ENCODE measurements at regions not wholly inside any gene's neighbourhood (a gene's known extent, or its start where the extent isn't known, plus 50 kb on each side); places are given as distances from the start of the nearest gene placed in this dataset.

- Histone ChIP-seq H3K18ac (ENCODE audit: low read length) (no peak overlapping the region), H3K79me2 (ENCODE audit: control insufficient read depth, insufficient read depth, low read length, poor library complexity) (no peaks in the 10 kb centered on the region), H2BK12ac (ENCODE audit: low read length) (no peak overlapping the region), H3K23ac (ENCODE audit: low read length) (no peak overlapping the region), H3K14ac (ENCODE audit: low read length) (no peak overlapping the region), H3K27ac (ENCODE audit: low read depth, low read length) (no peak overlapping the region), H3K27me3 (ENCODE audit: insufficient read depth, low read length) (no peaks in the 10 kb centered on the region), H2AFZ (ENCODE audit: insufficient read depth, low read length, poor library complexity) (no peak overlapping the region), H2AK5ac (ENCODE audit: low read length) (no peak overlapping the region), H4K91ac (ENCODE audit: low read depth, low read length) (no peak overlapping the region), H3K4me3 (ENCODE audit: low read depth, low read length) (no peak overlapping the region), H2BK120ac (ENCODE audit: insufficient read depth, low read length, poor library complexity) (no peak overlapping the region), H4K8ac (ENCODE audit: low read depth, low read length) (no peak overlapping the region), H4K12ac (ENCODE audit: low read depth, low read length) (no peak overlapping the region), H3K9ac (ENCODE audit: low read length) (no peak overlapping the region), H3K4me2 (ENCODE audit: low read length) (no peak overlapping the region), H3K36me3 (ENCODE audit: control insufficient read depth in 1 of 2, insufficient read depth in 2 of 2, low read length in 2 of 2) (no peaks in the 10 kb centered on the region), H3K4me1 (ENCODE audit: control insufficient read depth in 1 of 2, insufficient read depth in 2 of 2, low read length in 2 of 2) (no peaks in the 10 kb centered on the region), H3K79me1 (ENCODE audit: low read length) (no peaks in the 10 kb centered on the region), H2BK5ac (ENCODE audit: low read depth, low read length, poor library complexity) (no peak overlapping the region), H3K9me3 (ENCODE audit: insufficient read depth, low read depth, low read length) (no peaks in the 10 kb centered on the region), H3K4ac (ENCODE audit: low read depth, low read length) (no peak overlapping the region)
- WGBS (ENCODE audit: extremely low coverage, insufficient coverage, insufficient read length): no CpG with 5 or more reads among the region's 3 CpGs
- no peak for DNase-seq
Observed at GRCh38 chr6:82078286-82078908, 169.1 kb downstream of the IBTK start.

GRCh38 chr6:82076916-82077315, 170.6 kb downstream of the IBTK start:
- Histone ChIP-seq H3K79me1 (ENCODE audit: low read length) (no peaks in the 10 kb centered on the region), H2BK12ac (ENCODE audit: low read length) (no peak overlapping the region), H2BK120ac (ENCODE audit: insufficient read depth, low read length, poor library complexity) (no peak overlapping the region), H2BK5ac (ENCODE audit: low read depth, low read length, poor library complexity) (no peak overlapping the region), H3K23ac (ENCODE audit: low read length) (no peak overlapping the region), H3K18ac (ENCODE audit: low read length) (no peak overlapping the region), H3K9me3 (ENCODE audit: insufficient read depth, low read depth, low read length) (no peaks in the 10 kb centered on the region), H3K27me3 (ENCODE audit: insufficient read depth, low read length) (no peaks in the 10 kb centered on the region), H2AK5ac (ENCODE audit: low read length) (no peak overlapping the region), H4K8ac (ENCODE audit: low read depth, low read length) (no peak overlapping the region), H3K4ac (ENCODE audit: low read depth, low read length) (no peak overlapping the region), H3K79me2 (ENCODE audit: control insufficient read depth, insufficient read depth, low read length, poor library complexity) (no peaks in the 10 kb centered on the region), H2AFZ (ENCODE audit: insufficient read depth, low read length, poor library complexity) (no peak overlapping the region), H3K36me3 (ENCODE audit: control insufficient read depth in 1 of 2, insufficient read depth in 2 of 2, low read length in 2 of 2) (no peaks in the 10 kb centered on the region), H3K4me3 (ENCODE audit: low read depth, low read length) (no peak overlapping the region), H3K4me2 (ENCODE audit: low read length) (no peak overlapping the region), H3K27ac (ENCODE audit: low read depth, low read length) (no peak overlapping the region), H3K9ac (ENCODE audit: low read length) (no peak overlapping the region), H3K14ac (ENCODE audit: low read length) (no peak overlapping the region), H4K91ac (ENCODE audit: low read depth, low read length) (no peak overlapping the region), H3K4me1 (ENCODE audit: control insufficient read depth in 1 of 2, insufficient read depth in 2 of 2, low read length in 2 of 2) (no peaks in the 10 kb centered on the region), H4K12ac (ENCODE audit: low read depth, low read length) (no peak overlapping the region)
- WGBS (ENCODE audit: extremely low coverage, insufficient coverage, insufficient read length): no CpG with 5 or more reads among the region's 1 CpG
- DNase-seq: no peak

- Histone ChIP-seq H2BK5ac (ENCODE audit: low read depth, low read length, poor library complexity) (no peak overlapping the region), H2AK5ac (ENCODE audit: low read length) (no peak overlapping the region), H2BK12ac (ENCODE audit: low read length) (no peak overlapping the region), H3K4me3 (ENCODE audit: low read depth, low read length) (no peak overlapping the region), H3K23ac (ENCODE audit: low read length) (no peak overlapping the region), H4K8ac (ENCODE audit: low read depth, low read length) (no peak overlapping the region), H3K18ac (ENCODE audit: low read length) (no peak overlapping the region), H3K9ac (ENCODE audit: low read length) (peak overlapping the region; percentile 63), H4K91ac (ENCODE audit: low read depth, low read length) (no peak overlapping the region), H3K4ac (ENCODE audit: low read depth, low read length) (no peak overlapping the region), H3K79me2 (ENCODE audit: control insufficient read depth, insufficient read depth, low read length, poor library complexity) (no peaks in the 10 kb centered on the region), H3K9me3 (ENCODE audit: insufficient read depth, low read depth, low read length) (no peaks in the 10 kb centered on the region), H3K36me3 (ENCODE audit: control insufficient read depth in 1 of 2, insufficient read depth in 2 of 2, low read length in 2 of 2) (no peaks in the 10 kb centered on the region), H3K4me1 (ENCODE audit: control insufficient read depth in 1 of 2, insufficient read depth in 2 of 2, low read length in 2 of 2) (no peaks in the 10 kb centered on the region), H4K12ac (ENCODE audit: low read depth, low read length) (no peak overlapping the region), H2AFZ (ENCODE audit: insufficient read depth, low read length, poor library complexity) (no peak overlapping the region), H3K27ac (ENCODE audit: low read depth, low read length) (no peak overlapping the region), H3K4me2 (ENCODE audit: low read length) (no peak overlapping the region), H3K27me3 (ENCODE audit: insufficient read depth, low read length) (no peaks in the 10 kb centered on the region), H2BK120ac (ENCODE audit: insufficient read depth, low read length, poor library complexity) (no peak overlapping the region), H3K14ac (ENCODE audit: low read length) (no peak overlapping the region), H3K79me1 (ENCODE audit: low read length) (no peaks in the 10 kb centered on the region)
- no CpG with 5 or more reads among the region's 2 CpGs for WGBS (ENCODE audit: extremely low coverage, insufficient coverage, insufficient read length)
- no peak for DNase-seq
Observed at GRCh38 chr6:82074556-82074955, 173.0 kb downstream of the IBTK start.

- no peak overlapping the region for H3K18ac ChIP-seq (ENCODE audit: low read length)
- no peak overlapping the region for H2BK5ac ChIP-seq (ENCODE audit: low read depth, low read length, poor library complexity)
- no peaks in the 10 kb centered on the region for H3K79me2 ChIP-seq (ENCODE audit: control insufficient read depth, insufficient read depth, low read length, poor library complexity)
- no peaks in the 10 kb centered on the region for H3K27me3 ChIP-seq (ENCODE audit: insufficient read depth, low read length)
- H3K36me3 ChIP-seq (ENCODE audit: control insufficient read depth in 1 of 2, insufficient read depth in 2 of 2, low read length in 2 of 2): no peaks in the 10 kb centered on the region
- no peak overlapping the region for H3K4me2 ChIP-seq (ENCODE audit: low read length)
- H3K4ac ChIP-seq (ENCODE audit: low read depth, low read length): no peak overlapping the region
- no peak overlapping the region for H2BK12ac ChIP-seq (ENCODE audit: low read length)
- H4K91ac ChIP-seq (ENCODE audit: low read depth, low read length): no peak overlapping the region
- no peak overlapping the region for H3K23ac ChIP-seq (ENCODE audit: low read length)
- H3K4me1 ChIP-seq (ENCODE audit: control insufficient read depth in 1 of 2, insufficient read depth in 2 of 2, low read length in 2 of 2): no peaks in the 10 kb centered on the region
- no peak overlapping the region for H3K27ac ChIP-seq (ENCODE audit: low read depth, low read length)
- H4K12ac ChIP-seq (ENCODE audit: low read depth, low read length): no peak overlapping the region
- no peak overlapping the region for H3K14ac ChIP-seq (ENCODE audit: low read length)
- no peak overlapping the region for H4K8ac ChIP-seq (ENCODE audit: low read depth, low read length)
- no peak for DNase-seq
- no peak overlapping the region for H2BK120ac ChIP-seq (ENCODE audit: insufficient read depth, low read length, poor library complexity)
- peak overlapping the region; percentile 38 for H3K9ac ChIP-seq (ENCODE audit: low read length)
- H3K9me3 ChIP-seq (ENCODE audit: insufficient read depth, low read depth, low read length): no peaks in the 10 kb centered on the region
- WGBS (ENCODE audit: extremely low coverage, insufficient coverage, insufficient read length): no CpG with 5 or more reads among the region's 5 CpGs
- no peak overlapping the region for H2AK5ac ChIP-seq (ENCODE audit: low read length)
- no peak overlapping the region for H3K4me3 ChIP-seq (ENCODE audit: low read depth, low read length)
- no peak overlapping the region for H2AFZ ChIP-seq (ENCODE audit: insufficient read depth, low read length, poor library complexity)
- no peaks in the 10 kb centered on the region for H3K79me1 ChIP-seq (ENCODE audit: low read length)
Observed at GRCh38 chr6:82073484-82073883, 174.1 kb downstream of the IBTK start.

Data from trophoblast cell (in vitro differentiated cells and primary cell).